ENCODE measurements at regions not wholly inside any gene's neighbourhood (a gene's known extent, or its start where the extent isn't known, plus 50 kb on each side); places are given as distances from the start of the nearest gene placed in this dataset.

DNA sequence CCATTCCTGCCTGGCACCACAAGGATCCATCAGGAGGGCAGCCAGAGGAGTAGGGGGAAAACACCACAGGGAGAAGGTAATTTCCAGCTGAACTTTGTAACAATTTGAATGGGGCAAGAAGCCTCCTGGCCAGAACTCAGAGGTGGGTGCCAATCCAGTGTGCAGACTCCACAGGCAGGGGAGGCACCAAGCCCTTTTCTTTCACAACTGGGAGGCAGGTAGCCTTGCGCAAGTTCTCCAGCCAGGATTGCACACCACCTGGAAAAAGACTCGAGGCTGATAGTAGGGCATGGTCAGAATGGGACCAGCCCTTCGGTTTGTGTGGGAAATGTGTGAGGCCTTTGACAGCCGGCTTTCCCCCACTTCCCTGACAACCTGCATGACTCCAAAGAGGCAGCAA lies 161.9 kb upstream of the ARHGAP42 start:
- TF ChIP-seq, protein P1, sequence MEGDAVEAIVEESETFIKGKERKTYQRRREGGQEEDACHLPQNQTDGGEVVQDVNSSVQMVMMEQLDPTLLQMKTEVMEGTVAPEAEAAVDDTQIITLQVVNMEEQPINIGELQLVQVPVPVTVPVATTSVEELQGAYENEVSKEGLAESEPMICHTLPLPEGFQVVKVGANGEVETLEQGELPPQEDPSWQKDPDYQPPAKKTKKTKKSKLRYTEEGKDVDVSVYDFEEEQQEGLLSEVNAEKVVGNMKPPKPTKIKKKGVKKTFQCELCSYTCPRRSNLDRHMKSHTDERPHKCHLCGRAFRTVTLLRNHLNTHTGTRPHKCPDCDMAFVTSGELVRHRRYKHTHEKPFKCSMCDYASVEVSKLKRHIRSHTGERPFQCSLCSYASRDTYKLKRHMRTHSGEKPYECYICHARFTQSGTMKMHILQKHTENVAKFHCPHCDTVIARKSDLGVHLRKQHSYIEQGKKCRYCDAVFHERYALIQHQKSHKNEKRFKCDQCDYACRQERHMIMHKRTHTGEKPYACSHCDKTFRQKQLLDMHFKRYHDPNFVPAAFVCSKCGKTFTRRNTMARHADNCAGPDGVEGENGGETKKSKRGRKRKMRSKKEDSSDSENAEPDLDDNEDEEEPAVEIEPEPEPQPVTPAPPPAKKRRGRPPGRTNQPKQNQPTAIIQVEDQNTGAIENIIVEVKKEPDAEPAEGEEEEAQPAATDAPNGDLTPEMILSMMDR (IDR thresholded peaks at IDR 0.05; ENCODE audit: low read depth, low read length): no peak
- TF ChIP-seq, protein P2, sequence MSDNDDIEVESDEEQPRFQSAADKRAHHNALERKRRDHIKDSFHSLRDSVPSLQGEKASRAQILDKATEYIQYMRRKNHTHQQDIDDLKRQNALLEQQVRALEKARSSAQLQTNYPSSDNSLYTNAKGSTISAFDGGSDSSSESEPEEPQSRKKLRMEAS (IDR thresholded peaks at IDR 0.05; ENCODE audit: low read depth, low read length): no peak
- no peak for TF ChIP-seq POLR2A (IDR thresholded peaks at IDR 0.05; ENCODE audit: extremely low read depth, insufficient read length)
- TF ChIP-seq MYC (IDR thresholded peaks at IDR 0.05; ENCODE audit: low read depth, low read length): no peak
